Right atrium auricular region (tissue), 2 donors: ENCODE measurements at regions not wholly inside any gene's neighbourhood (a gene's known extent, or its start where the extent isn't known, plus 50 kb on each side); places are given as distances from the start of the nearest gene placed in this dataset.

ENCODE experiments used
- DNase-seq: peaks from one replicate; pipeline ENCODE4 v3.0.0-alpha.2; 2019; ENCODE audit warnings: low spot score
- H3K27ac ChIP-seq, 2 donors: fragments of 200-600 bp; sonication (generic); 1 replicate in 1 of 2; 2 replicates in 1 of 2; pipeline ENCODE4 v1.5.1; 2016 to 2019
- H3K27me3 ChIP-seq, 2 donors: fragments of 200-600 bp; sonication (generic); one replicate each; pipeline versions ENCODE4 v1.5.1 to v1.6.0; 2017 to 2019
- H3K36me3 ChIP-seq: fragments of 200-600 bp; sonication (generic); one replicate; pipeline ENCODE4 v1.5.1; 2016
- H3K4me1 ChIP-seq, 2 donors: fragments of 200-600 bp; sonication (generic); one replicate each; pipeline versions ENCODE4 v1.5.1 to v1.6.0; 2017 to 2019
- H3K4me3 ChIP-seq, 2 donors: fragments of 200-600 bp; sonication (generic); 1 replicate in 1 of 2; 2 replicates in 1 of 2; pipeline ENCODE4 v1.5.1; 2017 to 2019; ENCODE audit warnings: mild to moderate bottlenecking in 1 of 2, moderate library complexity in 1 of 2
- H3K9me3 ChIP-seq, 2 donors: fragments of 200-600 bp; sonication (generic); one replicate each; pipeline ENCODE4 v1.5.1; 2019
- CTCF ChIP-seq, 2 donors: fragments of 200-600 bp; sonication (generic); IDR thresholded peaks; one replicate each; pipeline ENCODE4 v1.5.1; 2019; ENCODE audit warnings: antibody characterized with exemption in 2 of 2

GRCh38 chr2:81235601-81236000 lies 931.0 kb upstream of the LRRTM1 start:
- DNase-seq = no peak
- Histone ChIP-seq H3K27me3 (no peaks in the 10 kb centered on the region), H3K27ac (no peak overlapping the region), H3K4me3 (no peak overlapping the region), H3K9me3 (no peaks in the 10 kb centered on the region), H3K4me1 (no peaks in the 10 kb centered on the region), H3K36me3 (no peaks in the 10 kb centered on the region)
- no peak for TF ChIP-seq CTCF (IDR thresholded peaks at IDR 0.05)

GRCh38 chr2:81234711-81235110 lies 930.2 kb upstream of the LRRTM1 start:
- no peak overlapping the region for H3K4me3 ChIP-seq

GRCh38 chr2:81225756-81226155 lies 921.2 kb upstream of the LRRTM1 start:
- Histone ChIP-seq H3K36me3 (no peaks in the 10 kb centered on the region), H3K4me1 (no peaks in the 10 kb centered on the region), H3K4me3 (no peak overlapping the region), H3K9me3 (peaks cover 0 to 4% of the 10 kb centered on the region in 2 donors), H3K27ac (no peak overlapping the region), H3K27me3 (no peaks in the 10 kb centered on the region)
- DNase-seq = no peak
- no peak for TF ChIP-seq CTCF (IDR thresholded peaks at IDR 0.05)

More at GRCh38 chr2:81234711-81235110, 930.2 kb upstream of the LRRTM1 start:
- Histone ChIP-seq H3K27ac (no peak overlapping the region), H3K36me3 (no peaks in the 10 kb centered on the region), H3K9me3 (no peaks in the 10 kb centered on the region), H3K27me3 (no peaks in the 10 kb centered on the region), H3K4me1 (no peaks in the 10 kb centered on the region)
- no peak for TF ChIP-seq CTCF (IDR thresholded peaks at IDR 0.05)
- DNase-seq = no peak

- Histone ChIP-seq H3K27me3 (no peaks in the 10 kb centered on the region), H3K36me3 (no peaks in the 10 kb centered on the region), H3K9me3 (no peaks in the 10 kb centered on the region), H3K4me3 (no peak overlapping the region), H3K4me1 (no peaks in the 10 kb centered on the region), H3K27ac (no peak overlapping the region)
- TF ChIP-seq CTCF (IDR thresholded peaks at IDR 0.05) = no peak
- no peak for DNase-seq
Observed at GRCh38 chr2:81213598-81213997, 909.0 kb upstream of the LRRTM1 start.

- no peaks in the 10 kb centered on the region for H3K27me3 ChIP-seq
- H3K4me3 ChIP-seq = no peak overlapping the region
- DNase-seq = no peak
- H3K27ac ChIP-seq = no peak overlapping the region
- H3K9me3 ChIP-seq = no peaks in the 10 kb centered on the region
- H3K4me1 ChIP-seq = no peaks in the 10 kb centered on the region
- TF ChIP-seq CTCF (IDR thresholded peaks at IDR 0.05) = no peak
- no peaks in the 10 kb centered on the region for H3K36me3 ChIP-seq
Observed at GRCh38 chr2:81206216-81206615, 901.7 kb upstream of the LRRTM1 start.

- no peaks in the 10 kb centered on the region for H3K9me3 ChIP-seq
- H3K27me3 ChIP-seq = no peaks in the 10 kb centered on the region
- H3K4me1 ChIP-seq = no peaks in the 10 kb centered on the region
- H3K4me3 ChIP-seq = no peak overlapping the region
- TF ChIP-seq CTCF (IDR thresholded peaks at IDR 0.05) = no peak
- no peak overlapping the region for H3K27ac ChIP-seq
- no peak for DNase-seq
- no peaks in the 10 kb centered on the region for H3K36me3 ChIP-seq
Observed at GRCh38 chr2:81196933-81197628, 892.5 kb upstream of the LRRTM1 start.
